ENCODE measurements at regions not wholly inside any gene's neighbourhood (a gene's known extent, or its start where the extent isn't known, plus 50 kb on each side); places are given as distances from the start of the nearest gene placed in this dataset.

GRCh38 chr2:228628682-228629081 lies 447.2 kb upstream of the SPHKAP start:
- TF ChIP-seq, protein P1, sequence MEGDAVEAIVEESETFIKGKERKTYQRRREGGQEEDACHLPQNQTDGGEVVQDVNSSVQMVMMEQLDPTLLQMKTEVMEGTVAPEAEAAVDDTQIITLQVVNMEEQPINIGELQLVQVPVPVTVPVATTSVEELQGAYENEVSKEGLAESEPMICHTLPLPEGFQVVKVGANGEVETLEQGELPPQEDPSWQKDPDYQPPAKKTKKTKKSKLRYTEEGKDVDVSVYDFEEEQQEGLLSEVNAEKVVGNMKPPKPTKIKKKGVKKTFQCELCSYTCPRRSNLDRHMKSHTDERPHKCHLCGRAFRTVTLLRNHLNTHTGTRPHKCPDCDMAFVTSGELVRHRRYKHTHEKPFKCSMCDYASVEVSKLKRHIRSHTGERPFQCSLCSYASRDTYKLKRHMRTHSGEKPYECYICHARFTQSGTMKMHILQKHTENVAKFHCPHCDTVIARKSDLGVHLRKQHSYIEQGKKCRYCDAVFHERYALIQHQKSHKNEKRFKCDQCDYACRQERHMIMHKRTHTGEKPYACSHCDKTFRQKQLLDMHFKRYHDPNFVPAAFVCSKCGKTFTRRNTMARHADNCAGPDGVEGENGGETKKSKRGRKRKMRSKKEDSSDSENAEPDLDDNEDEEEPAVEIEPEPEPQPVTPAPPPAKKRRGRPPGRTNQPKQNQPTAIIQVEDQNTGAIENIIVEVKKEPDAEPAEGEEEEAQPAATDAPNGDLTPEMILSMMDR (IDR thresholded peaks at IDR 0.05) = no peak
- no peak for TF ChIP-seq POLR2A (IDR thresholded peaks at IDR 0.05)
